ENCODE measurements at regions not wholly inside any gene's neighbourhood (a gene's known extent, or its start where the extent isn't known, plus 50 kb on each side); places are given as distances from the start of the nearest gene placed in this dataset.
A peak's percentile ranks its signal among the peaks of the same experiment; 100 is the strongest.

DNA sequence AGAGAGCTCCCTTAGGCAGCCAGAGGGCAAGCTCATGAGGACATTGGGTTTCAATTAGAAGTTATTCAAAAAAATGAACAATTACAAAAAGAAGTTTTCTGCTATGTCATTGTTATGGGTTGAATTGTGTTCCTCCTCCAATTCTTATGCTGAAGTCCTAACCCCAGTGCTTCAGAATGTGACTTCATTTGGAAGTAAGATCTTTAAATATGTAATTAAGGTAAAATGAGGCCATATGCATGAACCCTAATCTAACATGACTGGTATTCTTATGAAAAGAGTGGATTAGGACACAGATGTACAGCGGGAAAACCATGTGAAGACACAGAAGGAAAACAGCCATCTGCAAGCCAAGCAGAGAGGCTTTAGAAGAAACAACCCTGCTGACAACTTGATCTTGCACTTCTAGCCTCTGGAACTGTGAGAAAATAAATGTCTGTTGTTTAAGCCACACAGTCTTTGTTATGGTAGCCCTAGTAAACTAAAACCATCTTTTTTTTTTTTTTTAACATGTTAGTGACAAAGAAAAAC lies 929.6 kb downstream of the EPHA3 start:
- H3K79me1 ChIP-seq (ENCODE audit: low read length): no peaks in the 10 kb centered on the region
- no peak overlapping the region for H3K4ac ChIP-seq (ENCODE audit: low read depth, low read length)
- no peaks in the 10 kb centered on the region for H3K79me2 ChIP-seq (ENCODE audit: control insufficient read depth, insufficient read depth, low read length)
- H2BK120ac ChIP-seq (ENCODE audit: low read depth, low read length): no peak overlapping the region
- H3K18ac ChIP-seq (ENCODE audit: low read length): no peak overlapping the region
- H3K36me3 ChIP-seq (ENCODE audit: control insufficient read depth, insufficient read depth, low read length): no peaks in the 10 kb centered on the region
- H4K5ac ChIP-seq (ENCODE audit: low read length): no peak overlapping the region
- no peak overlapping the region for H2BK5ac ChIP-seq (ENCODE audit: low read length)
- no CpG with 5 or more reads among the region's 1 CpG for WGBS (ENCODE audit: extremely low coverage, insufficient coverage, low lambda C conversion rate)
- no peak overlapping the region for H3K56ac ChIP-seq (ENCODE audit: low read length)
- no peak overlapping the region for H3K23ac ChIP-seq (ENCODE audit: low read length)
- peaks cover 10% of the 10 kb centered on the region for H3K4me1 ChIP-seq (ENCODE audit: control insufficient read depth, low read depth, low read length)
- no peak overlapping the region for H3K4me2 ChIP-seq (ENCODE audit: low read length)
- peak overlapping the region; percentile 6 for H2BK15ac ChIP-seq (replicated peaks; ENCODE audit: low read depth)
- H3K27me3 ChIP-seq (ENCODE audit: insufficient read depth, low read length, poor library complexity): no peaks in the 10 kb centered on the region
- H2AK5ac ChIP-seq (ENCODE audit: low read length): no peak overlapping the region
- no peak for DNase-seq
- peak overlapping the region; percentile 56 for H4K8ac ChIP-seq (ENCODE audit: low read depth, low read length)
- no peak overlapping the region for H3K4me3 ChIP-seq (ENCODE audit: low read length)
- no peak overlapping the region for H3K9ac ChIP-seq (ENCODE audit: low read length)
- H3K27ac ChIP-seq (ENCODE audit: low read depth, low read length): no peak overlapping the region

DNA sequence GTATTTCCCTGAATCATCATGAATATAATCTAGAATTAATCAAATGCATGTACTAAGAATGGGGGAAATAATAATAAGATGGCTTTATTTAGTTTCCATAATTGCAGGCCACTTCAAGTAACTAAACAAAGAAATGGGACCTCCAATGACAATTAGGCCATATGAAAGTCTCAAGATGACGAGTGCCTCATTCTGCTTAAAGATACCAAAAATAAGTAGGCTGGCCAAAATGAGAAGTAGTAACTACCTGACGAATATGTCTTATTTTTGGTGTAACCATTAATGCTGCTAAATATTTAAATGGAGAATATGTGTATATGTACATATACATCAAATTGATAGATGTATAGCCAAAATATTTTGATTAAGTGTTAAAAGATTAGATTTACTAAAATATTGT lies 932.6 kb downstream of the EPHA3 start:
- Histone ChIP-seq H2BK15ac (replicated peaks; ENCODE audit: low read depth) (no peak overlapping the region), H3K9ac (ENCODE audit: low read length) (no peak overlapping the region), H3K79me1 (ENCODE audit: low read length) (no peaks in the 10 kb centered on the region), H4K5ac (ENCODE audit: low read length) (no peak overlapping the region), H2BK120ac (ENCODE audit: low read depth, low read length) (no peak overlapping the region), H3K27me3 (ENCODE audit: insufficient read depth, low read length, poor library complexity) (no peaks in the 10 kb centered on the region), H2AK5ac (ENCODE audit: low read length) (no peak overlapping the region), H3K79me2 (ENCODE audit: control insufficient read depth, insufficient read depth, low read length) (no peaks in the 10 kb centered on the region), H3K23ac (ENCODE audit: low read length) (no peak overlapping the region), H3K4me1 (ENCODE audit: control insufficient read depth, low read depth, low read length) (peaks cover 4% of the 10 kb centered on the region), H3K27ac (ENCODE audit: low read depth, low read length) (no peak overlapping the region), H3K4me3 (ENCODE audit: low read length) (no peak overlapping the region), H3K4me2 (ENCODE audit: low read length) (no peak overlapping the region), H3K56ac (ENCODE audit: low read length) (no peak overlapping the region), H2BK5ac (ENCODE audit: low read length) (no peak overlapping the region), H3K4ac (ENCODE audit: low read depth, low read length) (no peak overlapping the region), H3K18ac (ENCODE audit: low read length) (no peak overlapping the region), H3K36me3 (ENCODE audit: control insufficient read depth, insufficient read depth, low read length) (no peaks in the 10 kb centered on the region), H4K8ac (ENCODE audit: low read depth, low read length) (no peak overlapping the region)
- DNase-seq: no peak
- no CpG with 5 or more reads among the region's 2 CpGs for WGBS (ENCODE audit: extremely low coverage, insufficient coverage, low lambda C conversion rate)

DNA sequence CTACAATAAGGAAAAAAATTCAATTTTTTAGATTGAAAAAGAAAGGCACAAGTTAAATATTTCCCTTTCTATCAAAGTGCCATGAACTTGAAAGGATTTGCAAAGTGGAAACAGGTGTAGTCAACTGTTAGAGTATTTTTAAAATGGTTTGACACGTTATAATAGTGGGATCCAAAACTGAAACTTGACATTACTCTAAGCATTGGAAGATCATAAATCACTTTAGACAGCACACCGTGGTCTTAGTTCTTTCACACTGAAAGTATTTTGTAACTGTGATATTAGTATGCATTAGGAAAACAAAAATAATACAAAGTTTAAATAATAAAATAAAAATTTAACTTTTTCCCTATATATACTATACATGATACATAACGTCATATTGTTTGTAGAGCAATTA lies 933.1 kb downstream of the EPHA3 start:
- no peak overlapping the region for H2BK15ac ChIP-seq (replicated peaks; ENCODE audit: low read depth)
- H3K79me2 ChIP-seq (ENCODE audit: control insufficient read depth, insufficient read depth, low read length): no peaks in the 10 kb centered on the region
- no peak overlapping the region for H3K27ac ChIP-seq (ENCODE audit: low read depth, low read length)
- H3K4me1 ChIP-seq (ENCODE audit: control insufficient read depth, low read depth, low read length): peaks cover 1% of the 10 kb centered on the region
- H3K23ac ChIP-seq (ENCODE audit: low read length): no peak overlapping the region
- H4K5ac ChIP-seq (ENCODE audit: low read length): no peak overlapping the region
- no peak overlapping the region for H3K56ac ChIP-seq (ENCODE audit: low read length)
- no peak for DNase-seq
- no peak overlapping the region for H4K8ac ChIP-seq (ENCODE audit: low read depth, low read length)
- no peaks in the 10 kb centered on the region for H3K27me3 ChIP-seq (ENCODE audit: insufficient read depth, low read length, poor library complexity)
- no peaks in the 10 kb centered on the region for H3K36me3 ChIP-seq (ENCODE audit: control insufficient read depth, insufficient read depth, low read length)
- no CpG with 5 or more reads among the region's 3 CpGs for WGBS (ENCODE audit: extremely low coverage, insufficient coverage, low lambda C conversion rate)
- H2BK5ac ChIP-seq (ENCODE audit: low read length): no peak overlapping the region
- no peak overlapping the region for H2BK120ac ChIP-seq (ENCODE audit: low read depth, low read length)
- no peak overlapping the region for H3K4me2 ChIP-seq (ENCODE audit: low read length)
- H3K18ac ChIP-seq (ENCODE audit: low read length): no peak overlapping the region
- H2AK5ac ChIP-seq (ENCODE audit: low read length): no peak overlapping the region
- no peak overlapping the region for H3K9ac ChIP-seq (ENCODE audit: low read length)
- no peak overlapping the region for H3K4me3 ChIP-seq (ENCODE audit: low read length)
- H3K79me1 ChIP-seq (ENCODE audit: low read length): no peaks in the 10 kb centered on the region
- H3K4ac ChIP-seq (ENCODE audit: low read depth, low read length): no peak overlapping the region

DNA sequence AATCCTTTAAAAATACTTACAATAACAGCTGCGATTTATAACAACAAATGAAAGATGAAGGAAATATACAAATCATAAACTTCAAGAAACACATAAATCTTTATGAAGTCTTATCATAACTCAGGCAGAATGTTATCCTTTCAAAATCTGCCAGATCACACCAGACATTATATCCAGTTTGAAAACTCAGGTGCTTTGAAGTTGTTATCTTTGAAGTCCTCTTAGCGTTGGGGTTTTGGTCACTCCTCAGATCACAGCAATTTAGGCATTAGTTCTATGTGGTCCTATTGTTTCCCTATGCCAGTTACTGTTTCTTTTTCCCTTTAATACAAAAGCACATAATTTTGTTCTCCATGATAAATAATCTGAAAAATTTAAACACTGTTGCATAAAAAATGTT lies 934.6 kb downstream of the EPHA3 start:
- Histone ChIP-seq H3K4ac (ENCODE audit: low read depth, low read length) (no peak overlapping the region), H4K5ac (ENCODE audit: low read length) (no peak overlapping the region), H3K23ac (ENCODE audit: low read length) (no peak overlapping the region), H3K18ac (ENCODE audit: low read length) (no peak overlapping the region), H4K8ac (ENCODE audit: low read depth, low read length) (no peak overlapping the region), H3K4me3 (ENCODE audit: low read length) (no peak overlapping the region), H3K4me2 (ENCODE audit: low read length) (no peak overlapping the region), H2BK15ac (replicated peaks; ENCODE audit: low read depth) (no peak overlapping the region), H3K27me3 (ENCODE audit: insufficient read depth, low read length, poor library complexity) (no peaks in the 10 kb centered on the region), H2AK5ac (ENCODE audit: low read length) (no peak overlapping the region), H2BK120ac (ENCODE audit: low read depth, low read length) (no peak overlapping the region), H3K36me3 (ENCODE audit: control insufficient read depth, insufficient read depth, low read length) (no peaks in the 10 kb centered on the region), H3K4me1 (ENCODE audit: control insufficient read depth, low read depth, low read length) (no peaks in the 10 kb centered on the region), H3K79me1 (ENCODE audit: low read length) (no peaks in the 10 kb centered on the region), H3K79me2 (ENCODE audit: control insufficient read depth, insufficient read depth, low read length) (no peaks in the 10 kb centered on the region), H3K9ac (ENCODE audit: low read length) (no peak overlapping the region), H3K56ac (ENCODE audit: low read length) (no peak overlapping the region), H3K27ac (ENCODE audit: low read depth, low read length) (no peak overlapping the region), H2BK5ac (ENCODE audit: low read length) (no peak overlapping the region)
- no peak for DNase-seq
- WGBS (ENCODE audit: extremely low coverage, insufficient coverage, low lambda C conversion rate): no CpG with 5 or more reads among the region's 2 CpGs

DNA sequence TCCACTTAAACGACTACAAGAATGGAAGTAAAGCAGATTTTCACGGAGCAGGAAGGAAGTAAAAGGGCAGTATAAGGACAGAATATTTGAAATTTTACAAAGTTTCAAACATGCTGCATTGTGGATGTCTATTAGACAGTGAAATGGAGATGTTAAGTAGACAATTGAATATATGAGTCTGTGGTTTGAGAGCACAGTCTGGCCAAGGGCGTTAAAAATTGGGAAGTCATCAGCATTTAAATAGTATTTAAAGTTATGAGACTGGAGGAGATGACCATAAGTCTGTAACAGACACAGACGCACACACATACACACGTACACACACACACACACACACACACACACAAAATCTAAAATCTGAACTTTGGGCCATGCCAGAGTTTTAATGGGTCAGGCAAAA lies 935.9 kb downstream of the EPHA3 start:
- Histone ChIP-seq H3K56ac (ENCODE audit: low read length) (no peak overlapping the region), H3K27ac (ENCODE audit: low read depth, low read length) (no peak overlapping the region), H3K4me2 (ENCODE audit: low read length) (no peak overlapping the region), H3K79me1 (ENCODE audit: low read length) (no peaks in the 10 kb centered on the region), H2BK5ac (ENCODE audit: low read length) (no peak overlapping the region), H4K5ac (ENCODE audit: low read length) (no peak overlapping the region), H2BK120ac (ENCODE audit: low read depth, low read length) (no peak overlapping the region), H3K27me3 (ENCODE audit: insufficient read depth, low read length, poor library complexity) (no peaks in the 10 kb centered on the region), H3K23ac (ENCODE audit: low read length) (no peak overlapping the region), H3K4ac (ENCODE audit: low read depth, low read length) (no peak overlapping the region), H3K9ac (ENCODE audit: low read length) (no peak overlapping the region), H3K18ac (ENCODE audit: low read length) (no peak overlapping the region), H4K8ac (ENCODE audit: low read depth, low read length) (no peak overlapping the region), H2BK15ac (replicated peaks; ENCODE audit: low read depth) (no peak overlapping the region), H2AK5ac (ENCODE audit: low read length) (no peak overlapping the region), H3K79me2 (ENCODE audit: control insufficient read depth, insufficient read depth, low read length) (no peaks in the 10 kb centered on the region), H3K36me3 (ENCODE audit: control insufficient read depth, insufficient read depth, low read length) (no peaks in the 10 kb centered on the region), H3K4me1 (ENCODE audit: control insufficient read depth, low read depth, low read length) (no peaks in the 10 kb centered on the region), H3K4me3 (ENCODE audit: low read length) (no peak overlapping the region)
- DNase-seq: no peak
- WGBS (ENCODE audit: extremely low coverage, insufficient coverage, low lambda C conversion rate): no CpG with 5 or more reads among the region's 5 CpGs

DNA sequence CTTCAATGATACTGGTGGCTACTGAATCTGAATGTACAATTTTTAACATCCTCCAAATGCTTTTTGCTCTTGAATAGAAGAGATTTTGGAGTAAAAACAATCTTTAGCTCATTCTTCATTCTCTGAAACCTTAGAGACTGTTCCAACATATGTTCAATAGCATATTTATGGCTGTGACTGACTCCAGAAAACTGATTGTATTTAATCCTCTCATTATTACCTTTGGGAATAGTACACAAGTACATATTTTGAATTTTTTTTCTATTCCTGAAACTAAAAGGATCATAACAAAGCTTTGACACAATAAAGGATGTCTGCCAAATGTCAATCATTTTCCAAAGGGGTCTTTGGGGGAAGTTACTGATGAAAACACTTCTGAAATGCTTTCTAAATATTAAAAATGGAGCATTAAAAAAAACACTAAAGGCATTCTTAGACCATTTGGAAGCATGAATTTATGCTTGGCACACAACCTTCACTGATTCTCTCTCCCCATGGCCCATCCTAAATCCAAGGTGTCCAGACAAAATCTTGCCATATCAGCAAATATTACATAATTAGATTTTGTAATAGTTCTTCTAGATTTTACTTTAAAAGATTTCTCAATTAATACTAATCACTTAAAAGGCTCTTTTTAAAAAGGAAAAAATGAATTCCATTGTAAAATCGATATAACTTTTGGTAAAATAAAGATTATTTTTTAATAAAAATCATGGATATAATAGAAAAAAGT lies 936.8 kb downstream of the EPHA3 start:
- Histone ChIP-seq H3K18ac (ENCODE audit: low read length) (no peak overlapping the region), H3K56ac (ENCODE audit: low read length) (no peak overlapping the region), H2AK5ac (ENCODE audit: low read length) (no peak overlapping the region), H4K8ac (ENCODE audit: low read depth, low read length) (no peak overlapping the region), H3K27ac (ENCODE audit: low read depth, low read length) (no peak overlapping the region), H2BK15ac (replicated peaks; ENCODE audit: low read depth) (no peak overlapping the region), H3K23ac (ENCODE audit: low read length) (no peak overlapping the region), H3K9ac (ENCODE audit: low read length) (no peak overlapping the region), H3K79me1 (ENCODE audit: low read length) (no peaks in the 10 kb centered on the region), H3K4me3 (ENCODE audit: low read length) (no peak overlapping the region), H4K5ac (ENCODE audit: low read length) (no peak overlapping the region), H2BK5ac (ENCODE audit: low read length) (no peak overlapping the region), H3K27me3 (ENCODE audit: insufficient read depth, low read length, poor library complexity) (no peaks in the 10 kb centered on the region), H3K79me2 (ENCODE audit: control insufficient read depth, insufficient read depth, low read length) (no peaks in the 10 kb centered on the region), H3K4ac (ENCODE audit: low read depth, low read length) (no peak overlapping the region), H3K4me2 (ENCODE audit: low read length) (no peak overlapping the region), H3K4me1 (ENCODE audit: control insufficient read depth, low read depth, low read length) (no peaks in the 10 kb centered on the region), H2BK120ac (ENCODE audit: low read depth, low read length) (no peak overlapping the region), H3K36me3 (ENCODE audit: control insufficient read depth, insufficient read depth, low read length) (no peaks in the 10 kb centered on the region)
- 100% methylated on average over 1 of the region's 1 CpG for WGBS (ENCODE audit: extremely low coverage, insufficient coverage, low lambda C conversion rate)
- no peak for DNase-seq
